ENCODE measurements at regions not wholly inside any gene's neighbourhood (a gene's known extent, or its start where the extent isn't known, plus 50 kb on each side); places are given as distances from the start of the nearest gene placed in this dataset.
"Not testable (repeated sequence)": the region's sequence is repeated elsewhere in the genome, so short reads cannot be mapped to it uniquely, and the experiment has no call there.

DNA sequence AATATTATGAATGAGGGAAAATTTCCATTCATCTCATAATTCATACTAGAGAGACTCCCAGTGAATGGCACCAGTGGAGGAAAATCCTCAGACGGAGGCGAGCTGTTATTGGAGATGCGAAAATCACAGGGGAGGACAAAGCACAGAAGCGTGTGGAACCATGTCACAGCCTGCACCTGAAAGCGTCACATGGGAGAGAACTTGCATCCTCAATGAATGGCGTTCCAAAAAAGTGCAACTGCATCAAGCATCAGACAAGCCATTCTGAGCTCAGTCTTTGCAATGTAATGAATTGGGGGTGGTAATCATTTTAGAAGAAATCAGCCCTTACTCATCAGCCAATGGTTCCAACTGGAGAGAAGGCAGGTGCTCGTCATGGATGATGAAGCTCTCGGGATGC is 235.0 kb upstream of the NUPR2 start:
- not testable (repeated sequence) for TF ChIP-seq CTCF, EP300, POLR2A (IDR thresholded peaks at IDR 0.05)

Data from tibial nerve (tissue), 4 donors.